HCT116 (cell line): ENCODE measurements at regions not wholly inside any gene's neighbourhood (a gene's known extent, or its start where the extent isn't known, plus 50 kb on each side); places are given as distances from the start of the nearest gene placed in this dataset.

Source experiments
- ATAC-seq: fragments of 200-7000 bp; cut with Tn5 transposase; 2 replicates; pipeline ENCODE4 v1.9.1; 2020; ENCODE audit warnings: mild to moderate bottlenecking, moderate library complexity
- BruUV-seq: library from RNA; stranded (reverse); fragments of 400-500 nt; replicated peaks from 2 replicates; lab custom pipeline; 2021; lab: Mats Ljungman, UMichigan
- CTCF ChIA-PET: fragments of 300-600 bp; sonication (Branson Sonifier 250); formaldehyde crosslinking; loops from one replicate; lab custom pipeline; 2021; ENCODE audit warnings: antibody characterized with exemption; lab: Charles Lee
- POLR2A ChIA-PET: fragments of 300-600, 350-600 bp; sonication (Branson Sonifier 250); formaldehyde crosslinking; loops from one replicate; lab custom pipeline; 2021; ENCODE audit warnings: antibody characterized with exemption; lab: Charles Lee
- RAD21 ChIA-PET, 2 experiments: fragments of 300-600 bp; sonication (Branson Sonifier 250); formaldehyde crosslinking; loops; one replicate each; lab custom pipeline; 2023; ENCODE audit warnings: low total read pairs in 2 of 2; ENCODE audit not compliant: uncharacterized antibody in 2 of 2, unreplicated experiment in 2 of 2, low non-redundant PET in 1 of 2; lab: Charles Lee
- DNase-seq: peaks from one replicate; pipeline ENCODE4 v3.0.0-alpha.2; 2010; ENCODE audit warnings: low read depth, low spot score
- H2AFZ ChIP-seq: fragments of 200-600 bp; shearing (Covaris generic), sonication (generic); 2 replicates; pipeline ENCODE4 v1.6.1; 2017; ENCODE audit warnings: low read depth, mixed run types, mixed read lengths, antibody characterized with exemption, low read length; ENCODE audit not compliant: poor library complexity, severe bottlenecking
- H3K27ac ChIP-seq: 2 replicates; pipeline ENCODE4 v1.5.1; 2012; ENCODE audit warnings: low read depth, low read length
- H3K27me3 ChIP-seq: fragments of 200-600 bp; sonication (generic); 2 replicates; pipeline ENCODE4 v1.6.1; 2016; ENCODE audit warnings: mixed run types, low read length, mixed read lengths; ENCODE audit not compliant: insufficient read depth
- H3K36me3 ChIP-seq, 2 experiments: fragments of 200-500 bp in 1 of 2; fragments of 200-600 bp in 1 of 2; sonication (Bioruptor generic) in 1 of 2; sonication (generic) in 1 of 2; 2 replicates each; pipeline versions ENCODE4 v1.5.1 to v1.6.1; 2014 to 2016; ENCODE audit warnings: low read length in 2 of 2, inconsistent platforms in 1 of 2, mixed read lengths in 1 of 2, mixed run types in 1 of 2; ENCODE audit not compliant: insufficient read depth in 2 of 2, control insufficient read depth in 1 of 2
- H3K4me1 ChIP-seq, 2 experiments: fragments of 200-600 bp in 1 of 2; sonication (generic) in 1 of 2; 2 replicates each; pipeline versions ENCODE4 v1.5.1 to v1.6.1; 2012 to 2017; ENCODE audit warnings: low read length in 2 of 2, inconsistent platforms in 1 of 2, mild to moderate bottlenecking in 1 of 2, mixed read lengths in 1 of 2, mixed run types in 1 of 2, moderate library complexity in 1 of 2; ENCODE audit not compliant: insufficient read depth in 2 of 2, control insufficient read depth in 1 of 2
- H3K4me2 ChIP-seq: fragments of 200-600 bp; sonication (generic); 2 replicates; pipeline ENCODE4 v1.6.1; 2017; ENCODE audit warnings: mixed run types, low read length, mixed read lengths
- H3K4me3 ChIP-seq, 2 experiments: fragments of 200-600 bp in 1 of 2; sonication (generic) in 1 of 2; replicated peaks in 1 of 2; 2 replicates each; pipeline ENCODE4 v1.5.1; 2011 to 2016; ENCODE audit warnings: low read length in 2 of 2, control low read depth in 1 of 2, low read depth in 1 of 2, mild to moderate bottlenecking in 1 of 2, mixed read lengths in 1 of 2, mixed run types in 1 of 2
- H3K79me2 ChIP-seq: fragments of 200-600 bp; sonication (generic); 2 replicates; pipeline ENCODE4 v1.6.1; 2017; ENCODE audit warnings: mild to moderate bottlenecking, mixed run types, low read length, moderate library complexity, mixed read lengths; ENCODE audit not compliant: insufficient read depth
- H3K9ac ChIP-seq: fragments of 200-600 bp; sonication (generic); 2 replicates; pipeline ENCODE4 v1.6.1; 2016; ENCODE audit warnings: low read length, mixed read lengths
- H3K9me2 ChIP-seq: fragments of 200-600 bp; sonication (generic), shearing (Covaris generic); 2 replicates; pipeline ENCODE4 v1.6.1; 2017; ENCODE audit warnings: mixed run types, mild to moderate bottlenecking, moderate library complexity; ENCODE audit not compliant: insufficient read depth
- H3K9me3 ChIP-seq, 2 experiments: fragments of 200-500 bp in 1 of 2; fragments of 200-600 bp in 1 of 2; sonication (Bioruptor generic) in 1 of 2; sonication (generic) in 1 of 2; 2 replicates each; pipeline ENCODE4 v1.6.1; 2014 to 2017; ENCODE audit warnings: low read length in 2 of 2, mixed read lengths in 2 of 2, inconsistent platforms in 1 of 2, low read depth in 1 of 2, mild to moderate bottlenecking in 1 of 2, mixed run types in 1 of 2, moderate library complexity in 1 of 2; ENCODE audit not compliant: control insufficient read depth in 1 of 2, insufficient read depth in 1 of 2
- H4K20me1 ChIP-seq: fragments of 200-600 bp; sonication (generic), shearing (Covaris generic); 2 replicates; pipeline ENCODE4 v1.6.1; 2017; ENCODE audit warnings: mixed run types, mild to moderate bottlenecking, moderate library complexity; ENCODE audit not compliant: insufficient read depth
- CBX3 ChIP-seq: IDR thresholded peaks from 2 replicates; pipeline ENCODE4 v1.6.1; 2012; ENCODE audit warnings: low read depth
- CEBPB ChIP-seq: IDR thresholded peaks from 2 replicates; pipeline ENCODE4 v1.6.1; 2012; ENCODE audit warnings: low read depth
- EGR1 ChIP-seq: IDR thresholded peaks from 2 replicates; pipeline ENCODE4 v1.6.1; 2012; ENCODE audit warnings: low read depth
- ELF1 ChIP-seq: IDR thresholded peaks from 2 replicates; pipeline ENCODE4 v1.6.1; 2012; ENCODE audit warnings: low read depth, borderline replicate concordance
- EZH2phosphoT487 ChIP-seq: fragments of 200-600 bp; IDR thresholded peaks from 2 replicates; pipeline ENCODE4 v1.6.1; 2018; ENCODE audit warnings: antibody characterized with exemption, borderline replicate concordance
- FOSL1 ChIP-seq: IDR thresholded peaks from 2 replicates; pipeline ENCODE4 v1.6.1; 2012; ENCODE audit warnings: low read depth
- JUND ChIP-seq: IDR thresholded peaks from 2 replicates; pipeline ENCODE4 v1.6.1; 2012
- POLR2A ChIP-seq: IDR thresholded peaks from 2 replicates; pipeline ENCODE4 v1.7.0; 2011; ENCODE audit warnings: borderline replicate concordance; ENCODE audit not compliant: insufficient read depth, insufficient read length; ENCODE audit errors: extremely low read depth
- POLR2AphosphoS5 ChIP-seq: IDR thresholded peaks from 2 replicates; pipeline ENCODE4 v1.6.1; 2011; ENCODE audit warnings: mild to moderate bottlenecking, low read depth, low read length, moderate library complexity
- SP1 ChIP-seq: IDR thresholded peaks from 2 replicates; pipeline ENCODE4 v1.6.1; 2012; ENCODE audit warnings: low read depth
- SRF ChIP-seq: IDR thresholded peaks from 2 replicates; pipeline ENCODE4 v1.6.1; 2012; ENCODE audit warnings: low read depth
- YY1 ChIP-seq: IDR thresholded peaks from 2 replicates; pipeline ENCODE4 v1.6.1; 2011; ENCODE audit warnings: low read length, low read depth, moderate library complexity, mild to moderate bottlenecking; ENCODE audit not compliant: insufficient replicate concordance; ENCODE audit errors: extremely low read depth
- ZFX ChIP-seq: fragments of 450-650 bp; IDR thresholded peaks from 2 replicates; pipeline ENCODE4 v1.6.1; 2017
- ZNF274 ChIP-seq: fragments of 200-500 bp; sonication (Bioruptor generic); IDR thresholded peaks from 2 replicates; pipeline ENCODE4 v1.6.1; 2014; ENCODE audit warnings: mild to moderate bottlenecking, low read depth, low read length, inconsistent platforms
- intact Hi-C: fragments of 100-400 bp; cut with micrococcal nuclease; formaldehyde crosslinking; loops from 2 replicates; pipeline ENCODE4 v1.10.0; 2022
- TF ChIP-seq, protein P1 (sequence below): IDR thresholded peaks from 2 replicates; pipeline ENCODE4 v1.6.1; 2012
- TF ChIP-seq, protein P2 (sequence below): IDR thresholded peaks from 2 replicates; pipeline ENCODE4 v1.6.1; 2012; ENCODE audit warnings: low read depth
- TF ChIP-seq, protein P3 (sequence below), 3 experiments: fragments of 200-600 bp in 1 of 3; sonication (generic) in 1 of 3; IDR thresholded peaks in 2 of 3; conservative IDR thresholded peaks in 1 of 3; 2 replicates each; pipeline ENCODE4 v1.5.1; 2012 to 2017; ENCODE audit warnings: low read depth in 2 of 3, low read length in 2 of 3, antibody characterized with exemption in 1 of 3, borderline replicate concordance in 1 of 3, control low read depth in 1 of 3, mild to moderate bottlenecking in 1 of 3, mixed read lengths in 1 of 3, mixed run types in 1 of 3, moderate library complexity in 1 of 3; ENCODE audit not compliant: insufficient read depth in 1 of 3
- TF ChIP-seq, protein P4 (sequence below): IDR thresholded peaks from 2 replicates; pipeline ENCODE4 v1.6.1; 2012

DNA sequence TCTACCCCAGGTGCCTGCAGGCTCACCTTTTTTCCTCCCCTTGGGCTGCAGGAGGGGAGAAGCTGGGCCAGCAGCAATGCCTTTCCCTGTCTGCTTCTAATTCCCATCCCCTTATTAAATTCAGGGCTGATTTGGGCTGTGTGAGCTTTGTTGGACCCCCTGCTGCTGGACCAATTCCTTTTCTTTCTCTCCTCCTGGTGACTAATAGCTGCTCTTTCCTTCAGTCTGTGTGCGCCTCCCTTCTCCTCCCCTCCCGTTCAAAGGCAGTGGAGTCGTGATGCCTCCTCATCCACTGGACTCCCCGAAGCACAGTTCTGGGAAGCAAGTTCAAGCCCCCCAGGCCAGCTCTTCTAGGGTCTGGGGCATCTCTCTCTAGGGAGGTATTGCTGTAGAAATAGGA is 567.9 kb upstream of the CADM1 start:
- intact Hi-C loops = no loop called here
- H3K4me2 ChIP-seq = no peak overlapping the region
- CTCF ChIA-PET = no interaction called here
- POLR2A ChIA-PET = no interaction called here
- no peak overlapping the region for H3K4me3 ChIP-seq
- no peak overlapping the region for H3K27ac ChIP-seq
- no peaks in the 10 kb centered on the region for H3K9me3 ChIP-seq
- no peaks in the 10 kb centered on the region for H3K4me1 ChIP-seq
- no TSS peak for BruUV-seq
- ATAC-seq (no peak), DNase-seq (no peak)
- no peak overlapping the region for H2AFZ ChIP-seq
- RAD21 ChIA-PET = no interaction called here
- no peaks in the 10 kb centered on the region for H3K27me3 ChIP-seq
- no peaks in the 10 kb centered on the region for H3K36me3 ChIP-seq
- no peaks in the 10 kb centered on the region for H3K9me2 ChIP-seq
- no peaks in the 10 kb centered on the region for H3K79me2 ChIP-seq
- no peak overlapping the region for H3K9ac ChIP-seq
- TF ChIP-seq, protein P1, sequence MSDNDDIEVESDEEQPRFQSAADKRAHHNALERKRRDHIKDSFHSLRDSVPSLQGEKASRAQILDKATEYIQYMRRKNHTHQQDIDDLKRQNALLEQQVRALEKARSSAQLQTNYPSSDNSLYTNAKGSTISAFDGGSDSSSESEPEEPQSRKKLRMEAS = no peak
- no peak for TF ChIP-seq SRF
- TF ChIP-seq, protein P2, sequence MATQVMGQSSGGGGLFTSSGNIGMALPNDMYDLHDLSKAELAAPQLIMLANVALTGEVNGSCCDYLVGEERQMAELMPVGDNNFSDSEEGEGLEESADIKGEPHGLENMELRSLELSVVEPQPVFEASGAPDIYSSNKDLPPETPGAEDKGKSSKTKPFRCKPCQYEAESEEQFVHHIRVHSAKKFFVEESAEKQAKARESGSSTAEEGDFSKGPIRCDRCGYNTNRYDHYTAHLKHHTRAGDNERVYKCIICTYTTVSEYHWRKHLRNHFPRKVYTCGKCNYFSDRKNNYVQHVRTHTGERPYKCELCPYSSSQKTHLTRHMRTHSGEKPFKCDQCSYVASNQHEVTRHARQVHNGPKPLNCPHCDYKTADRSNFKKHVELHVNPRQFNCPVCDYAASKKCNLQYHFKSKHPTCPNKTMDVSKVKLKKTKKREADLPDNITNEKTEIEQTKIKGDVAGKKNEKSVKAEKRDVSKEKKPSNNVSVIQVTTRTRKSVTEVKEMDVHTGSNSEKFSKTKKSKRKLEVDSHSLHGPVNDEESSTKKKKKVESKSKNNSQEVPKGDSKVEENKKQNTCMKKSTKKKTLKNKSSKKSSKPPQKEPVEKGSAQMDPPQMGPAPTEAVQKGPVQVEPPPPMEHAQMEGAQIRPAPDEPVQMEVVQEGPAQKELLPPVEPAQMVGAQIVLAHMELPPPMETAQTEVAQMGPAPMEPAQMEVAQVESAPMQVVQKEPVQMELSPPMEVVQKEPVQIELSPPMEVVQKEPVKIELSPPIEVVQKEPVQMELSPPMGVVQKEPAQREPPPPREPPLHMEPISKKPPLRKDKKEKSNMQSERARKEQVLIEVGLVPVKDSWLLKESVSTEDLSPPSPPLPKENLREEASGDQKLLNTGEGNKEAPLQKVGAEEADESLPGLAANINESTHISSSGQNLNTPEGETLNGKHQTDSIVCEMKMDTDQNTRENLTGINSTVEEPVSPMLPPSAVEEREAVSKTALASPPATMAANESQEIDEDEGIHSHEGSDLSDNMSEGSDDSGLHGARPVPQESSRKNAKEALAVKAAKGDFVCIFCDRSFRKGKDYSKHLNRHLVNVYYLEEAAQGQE = no peak
- no peak for TF ChIP-seq FOSL1
- TF ChIP-seq, protein P3, sequence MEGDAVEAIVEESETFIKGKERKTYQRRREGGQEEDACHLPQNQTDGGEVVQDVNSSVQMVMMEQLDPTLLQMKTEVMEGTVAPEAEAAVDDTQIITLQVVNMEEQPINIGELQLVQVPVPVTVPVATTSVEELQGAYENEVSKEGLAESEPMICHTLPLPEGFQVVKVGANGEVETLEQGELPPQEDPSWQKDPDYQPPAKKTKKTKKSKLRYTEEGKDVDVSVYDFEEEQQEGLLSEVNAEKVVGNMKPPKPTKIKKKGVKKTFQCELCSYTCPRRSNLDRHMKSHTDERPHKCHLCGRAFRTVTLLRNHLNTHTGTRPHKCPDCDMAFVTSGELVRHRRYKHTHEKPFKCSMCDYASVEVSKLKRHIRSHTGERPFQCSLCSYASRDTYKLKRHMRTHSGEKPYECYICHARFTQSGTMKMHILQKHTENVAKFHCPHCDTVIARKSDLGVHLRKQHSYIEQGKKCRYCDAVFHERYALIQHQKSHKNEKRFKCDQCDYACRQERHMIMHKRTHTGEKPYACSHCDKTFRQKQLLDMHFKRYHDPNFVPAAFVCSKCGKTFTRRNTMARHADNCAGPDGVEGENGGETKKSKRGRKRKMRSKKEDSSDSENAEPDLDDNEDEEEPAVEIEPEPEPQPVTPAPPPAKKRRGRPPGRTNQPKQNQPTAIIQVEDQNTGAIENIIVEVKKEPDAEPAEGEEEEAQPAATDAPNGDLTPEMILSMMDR (IDR thresholded peaks at IDR 0.05 in 2 of 3, conservative IDR thresholded peaks at IDR 0.05 in 1 of 3; ENCODE audit: borderline replicate concordance in 1 of 3, insufficient read depth in 1 of 3, low read depth in 2 of 3, low read length in 2 of 3) = no peak
- no peak for TF ChIP-seq CBX3
- no peak for TF ChIP-seq POLR2AphosphoS5
- TF ChIP-seq ELF1 = no peak
- no peak for TF ChIP-seq ZNF274
- no peak for TF ChIP-seq EGR1
- TF ChIP-seq EZH2phosphoT487 = no peak
- TF ChIP-seq SP1 = no peak
- TF ChIP-seq CEBPB = no peak
- TF ChIP-seq, protein P4, sequence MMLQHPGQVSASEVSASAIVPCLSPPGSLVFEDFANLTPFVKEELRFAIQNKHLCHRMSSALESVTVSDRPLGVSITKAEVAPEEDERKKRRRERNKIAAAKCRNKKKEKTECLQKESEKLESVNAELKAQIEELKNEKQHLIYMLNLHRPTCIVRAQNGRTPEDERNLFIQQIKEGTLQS = no peak
- TF ChIP-seq POLR2A = no peak
- TF ChIP-seq JUND = no peak
- TF ChIP-seq YY1 = no peak
- no peak for TF ChIP-seq ZFX
- H4K20me1 ChIP-seq = no peaks in the 10 kb centered on the region
